Activated T-helper 1 cell treated with anti-CD3 and anti-CD28 coated beads, Interleukin-12 subunit alpha, Interleukin-12 subunit beta, Interleukin-2, Interleukin-4 antibody, amounts not matched to agents 30 ng/mL and 10 ng/mL and 1 ng/mL, durations not matched to agents 14 hours and 24 hours and 36 hours (primary cell): ENCODE measurements at regions not wholly inside any gene's neighbourhood (a gene's known extent, or its start where the extent isn't known, plus 50 kb on each side); places are given as distances from the start of the nearest gene placed in this dataset.

Experiments used
- DNase-seq: peaks from one replicate; pipeline ENCODE4 v3.0.0; 2021; ENCODE audit warnings: low spot score
- H3K27ac Mint-ChIP-seq: one replicate; pipeline ENCODE4 v1.8.0; 2021; ENCODE audit warnings: mild to moderate bottlenecking, mixed read lengths
- H3K27me3 Mint-ChIP-seq: one replicate; pipeline ENCODE4 v1.8.0; 2022; ENCODE audit warnings: mild to moderate bottlenecking, moderate library complexity, mixed read lengths; ENCODE audit not compliant: insufficient read depth
- H3K36me3 Mint-ChIP-seq: one replicate; pipeline ENCODE4 v1.8.0; 2021; ENCODE audit warnings: low read depth, mixed read lengths
- H3K4me1 Mint-ChIP-seq: one replicate; pipeline ENCODE4 v1.8.0; 2021; ENCODE audit warnings: low read depth, mixed read lengths
- H3K4me3 Mint-ChIP-seq: one replicate; pipeline ENCODE4 v1.8.0; 2021; ENCODE audit warnings: mild to moderate bottlenecking, moderate library complexity, mixed read lengths
- H3K9me3 Mint-ChIP-seq: one replicate; pipeline ENCODE4 v1.8.0; 2021; ENCODE audit warnings: mixed read lengths
- intact Hi-C: fragments of 100-400 bp; cut with micrococcal nuclease; formaldehyde crosslinking; loops from one replicate; pipeline ENCODE4 v1.15.1; 2024

DNA sequence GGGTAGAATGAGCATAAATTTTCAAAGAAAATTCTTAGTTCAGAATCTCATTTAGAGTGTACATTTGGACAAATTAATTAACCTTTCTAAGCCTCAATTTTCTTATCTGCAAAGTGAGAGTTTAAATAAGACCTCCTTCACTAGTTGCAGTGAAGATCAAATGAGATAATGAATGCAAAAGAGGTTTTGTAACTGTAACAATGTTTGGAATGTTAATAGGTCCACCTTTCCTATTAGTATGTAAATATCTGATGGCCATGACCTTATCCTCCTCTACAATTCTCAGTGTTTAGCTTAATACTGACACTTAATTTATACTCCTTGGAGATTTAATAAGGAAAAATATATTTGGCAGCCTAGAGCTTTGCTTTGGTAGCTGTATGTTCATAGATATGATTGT is 138.8 kb downstream of the GABRG1 start:
- peaks cover 13% of the 10 kb centered on the region for H3K9me3 Mint-ChIP-seq
- intact Hi-C loops: no loop called here
- H3K27ac Mint-ChIP-seq: no peak overlapping the region
- no peak overlapping the region for H3K4me3 Mint-ChIP-seq
- no peak for DNase-seq
- H3K36me3 Mint-ChIP-seq: no peaks in the 10 kb centered on the region
- no peaks in the 10 kb centered on the region for H3K4me1 Mint-ChIP-seq
- H3K27me3 Mint-ChIP-seq: no peaks in the 10 kb centered on the region

DNA sequence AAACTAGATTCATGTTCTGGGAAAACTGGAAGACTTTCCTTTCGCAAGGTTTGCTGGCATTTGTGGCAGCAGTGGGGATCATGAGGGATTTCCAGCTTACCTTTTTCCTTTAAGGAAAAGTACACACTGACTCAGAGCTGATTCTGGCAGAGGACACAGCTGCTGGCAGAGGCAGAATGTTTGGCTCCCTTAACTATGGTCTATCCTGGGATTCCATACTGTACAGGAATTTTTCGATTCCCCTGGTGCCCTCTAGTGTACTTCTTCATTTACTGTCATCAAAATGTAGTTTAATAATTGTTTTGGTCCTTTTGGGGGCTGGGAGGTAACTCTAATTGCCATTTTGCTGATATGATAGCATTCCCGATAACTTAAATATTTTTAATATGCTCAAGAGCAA is 152.7 kb downstream of the GABRG1 start:
- no peaks in the 10 kb centered on the region for H3K27me3 Mint-ChIP-seq
- peaks cover 6% of the 10 kb centered on the region for H3K9me3 Mint-ChIP-seq
- DNase-seq: no peak
- H3K36me3 Mint-ChIP-seq: no peaks in the 10 kb centered on the region
- no peak overlapping the region for H3K4me3 Mint-ChIP-seq
- intact Hi-C loops: no loop called here
- H3K27ac Mint-ChIP-seq: no peak overlapping the region
- no peaks in the 10 kb centered on the region for H3K4me1 Mint-ChIP-seq

DNA sequence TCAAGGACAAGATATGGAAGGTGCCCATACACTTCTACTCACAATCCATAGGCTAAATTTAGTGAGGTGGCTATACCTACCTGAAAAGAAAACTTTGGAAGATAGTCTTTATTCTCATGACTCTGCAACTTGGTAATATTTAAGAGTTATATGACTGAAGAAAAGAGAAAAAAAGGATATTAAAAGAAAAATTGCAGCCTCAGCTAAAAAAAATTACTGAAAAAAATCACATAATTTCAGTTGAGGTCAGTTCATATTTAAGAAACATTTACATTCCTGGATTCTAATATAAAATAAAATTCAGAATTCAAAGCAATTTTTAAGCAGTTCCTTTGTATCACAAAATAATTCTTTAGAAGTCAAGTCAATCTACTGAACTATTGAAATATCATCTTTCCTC is 166.5 kb downstream of the GABRG1 start:
- Mint-ChIP-seq H3K4me1 (no peaks in the 10 kb centered on the region), H3K27me3 (no peaks in the 10 kb centered on the region), H3K4me3 (no peak overlapping the region), H3K9me3 (no peaks in the 10 kb centered on the region), H3K27ac (no peak overlapping the region), H3K36me3 (no peaks in the 10 kb centered on the region)
- DNase-seq: no peak
- intact Hi-C loops: no loop called here

DNA sequence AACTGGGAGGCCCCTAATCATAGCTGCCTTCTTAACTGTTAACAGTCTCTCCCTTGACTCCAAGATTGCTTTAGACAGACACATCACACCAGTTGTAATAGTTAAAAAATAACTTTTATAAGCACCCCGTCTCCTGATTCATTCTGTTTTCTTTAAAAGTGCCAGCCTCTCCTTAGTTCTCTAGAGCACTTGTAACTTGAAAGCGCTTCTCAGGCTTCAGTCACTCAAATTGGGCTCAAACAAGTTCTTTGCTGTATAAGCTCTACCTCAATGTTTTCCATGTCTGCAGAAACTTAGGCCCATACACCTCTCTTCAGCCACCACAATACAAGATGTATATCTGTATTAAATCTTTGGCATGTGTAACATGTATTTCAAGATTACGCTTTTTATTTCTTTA is 169.6 kb downstream of the GABRG1 start:
- H3K27ac Mint-ChIP-seq: no peak overlapping the region
- no peaks in the 10 kb centered on the region for H3K4me1 Mint-ChIP-seq
- DNase-seq: no peak
- H3K36me3 Mint-ChIP-seq: no peaks in the 10 kb centered on the region
- H3K4me3 Mint-ChIP-seq: no peak overlapping the region
- H3K27me3 Mint-ChIP-seq: no peaks in the 10 kb centered on the region
- H3K9me3 Mint-ChIP-seq: no peaks in the 10 kb centered on the region
- intact Hi-C loops: no loop called here

DNA sequence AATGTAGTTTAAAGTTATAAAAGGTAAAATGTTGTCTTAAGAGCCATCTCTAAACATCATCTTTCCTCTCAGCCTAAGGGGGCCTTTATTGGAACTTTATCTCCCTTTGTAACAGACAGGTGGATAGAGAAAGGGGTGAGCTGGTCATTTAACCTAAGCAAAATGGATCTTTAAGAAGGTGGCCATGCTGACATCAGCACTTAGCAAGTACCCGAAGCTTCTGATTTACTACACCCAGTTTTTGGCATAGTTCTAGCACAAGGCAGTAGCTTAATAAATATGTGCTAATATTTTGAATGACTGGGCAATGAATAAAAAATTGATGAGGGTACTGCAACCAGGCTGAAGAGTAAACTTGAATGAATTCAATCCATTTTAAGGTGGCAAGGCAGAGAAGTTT is 172.7 kb downstream of the GABRG1 start:
- intact Hi-C loops: no loop called here
- no peak overlapping the region for H3K27ac Mint-ChIP-seq
- no peaks in the 10 kb centered on the region for H3K27me3 Mint-ChIP-seq
- no peak for DNase-seq
- no peaks in the 10 kb centered on the region for H3K36me3 Mint-ChIP-seq
- no peaks in the 10 kb centered on the region for H3K4me1 Mint-ChIP-seq
- H3K4me3 Mint-ChIP-seq: no peak overlapping the region
- H3K9me3 Mint-ChIP-seq: no peaks in the 10 kb centered on the region

DNA sequence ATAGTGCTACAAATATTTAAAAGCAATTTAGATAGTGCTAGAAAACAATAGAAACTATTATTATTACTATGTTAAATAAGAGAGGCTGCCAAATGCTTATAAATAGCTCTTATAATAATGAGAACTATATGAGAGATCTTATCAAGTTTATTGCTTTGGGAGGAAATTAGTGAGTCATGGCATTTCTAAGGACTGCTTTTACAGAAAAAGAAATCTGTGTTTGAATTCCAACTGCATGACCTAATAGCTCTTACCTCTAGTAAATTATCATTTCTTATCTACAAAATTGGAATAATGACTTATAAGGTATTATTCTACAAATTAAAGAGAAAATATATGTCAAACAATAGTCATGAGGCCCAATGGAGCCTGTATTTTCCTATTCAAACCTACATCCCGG is 177.2 kb downstream of the GABRG1 start:
- Mint-ChIP-seq H3K9me3 (no peaks in the 10 kb centered on the region), H3K4me1 (no peaks in the 10 kb centered on the region), H3K36me3 (no peaks in the 10 kb centered on the region), H3K4me3 (no peak overlapping the region), H3K27me3 (no peaks in the 10 kb centered on the region), H3K27ac (no peak overlapping the region)
- intact Hi-C loops: no loop called here
- no peak for DNase-seq

DNA sequence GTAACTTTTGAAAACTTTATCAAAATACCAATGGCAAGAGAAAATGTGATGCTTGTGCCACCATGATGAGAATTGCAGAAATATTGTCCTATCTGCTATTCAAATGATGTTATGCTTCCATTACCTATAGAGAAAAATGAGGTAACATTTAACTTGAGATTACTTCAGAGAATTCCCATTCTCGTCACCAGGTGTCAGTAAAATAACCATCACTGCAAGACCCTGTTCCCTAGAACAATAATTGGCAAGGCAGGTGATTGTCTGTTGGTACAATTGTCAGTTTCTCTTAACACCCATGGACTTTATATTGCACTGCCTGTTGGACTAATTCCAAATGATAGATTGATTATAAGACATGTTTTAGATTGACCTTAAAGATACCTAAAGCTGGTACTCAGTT is 179.9 kb downstream of the GABRG1 start:
- intact Hi-C loops: no loop called here
- Mint-ChIP-seq H3K4me1 (no peaks in the 10 kb centered on the region), H3K9me3 (peaks cover 5% of the 10 kb centered on the region), H3K27ac (no peak overlapping the region), H3K4me3 (no peak overlapping the region), H3K36me3 (no peaks in the 10 kb centered on the region), H3K27me3 (no peaks in the 10 kb centered on the region)
- DNase-seq: no peak

DNA sequence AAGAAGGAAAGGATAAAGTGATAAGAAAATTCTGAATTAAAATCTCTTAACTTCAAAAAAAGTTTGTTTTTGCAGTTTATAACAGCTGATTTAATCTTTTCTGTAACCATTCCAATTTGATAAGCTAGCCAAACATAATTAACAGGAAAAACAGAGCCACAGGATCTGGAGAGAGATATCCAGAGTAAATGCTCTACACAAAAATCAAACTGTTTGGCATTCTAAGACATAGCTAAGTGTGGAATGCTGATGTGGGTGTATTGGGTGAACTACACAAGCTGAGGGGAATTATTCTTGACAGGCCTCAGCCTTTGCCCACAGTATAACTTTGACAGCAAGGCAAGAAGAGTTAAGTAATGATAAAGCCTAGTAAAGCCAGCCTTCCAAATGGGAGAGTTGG is 184.8 kb downstream of the GABRG1 start:
- Mint-ChIP-seq H3K27me3 (no peaks in the 10 kb centered on the region), H3K9me3 (peaks cover 5% of the 10 kb centered on the region), H3K36me3 (no peaks in the 10 kb centered on the region), H3K4me3 (no peak overlapping the region), H3K27ac (no peak overlapping the region), H3K4me1 (no peaks in the 10 kb centered on the region)
- no peak for DNase-seq
- intact Hi-C loops: no loop called here

DNA sequence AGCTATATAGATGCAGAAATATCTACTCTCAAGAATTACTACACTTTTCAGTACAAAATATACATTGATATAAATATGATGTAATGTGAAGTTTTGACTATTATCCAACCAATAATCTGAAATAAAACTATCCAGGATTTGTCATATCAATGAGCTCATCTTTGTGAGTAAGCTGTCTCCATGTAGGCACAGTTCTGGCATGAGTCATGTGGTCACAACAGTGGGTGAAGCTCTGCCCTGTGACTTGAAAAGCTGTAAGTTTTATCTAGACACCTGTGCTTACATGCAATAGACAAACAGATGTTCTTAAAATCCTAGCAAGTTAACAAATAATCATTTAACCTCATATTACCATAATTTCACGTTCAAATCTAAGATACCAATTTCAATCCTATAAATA is 192.7 kb downstream of the GABRG1 start:
- H3K27me3 Mint-ChIP-seq: no peaks in the 10 kb centered on the region
- H3K4me1 Mint-ChIP-seq: no peaks in the 10 kb centered on the region
- no peaks in the 10 kb centered on the region for H3K36me3 Mint-ChIP-seq
- H3K9me3 Mint-ChIP-seq: no peaks in the 10 kb centered on the region
- no peak overlapping the region for H3K4me3 Mint-ChIP-seq
- intact Hi-C loops: no loop called here
- DNase-seq: no peak
- no peak overlapping the region for H3K27ac Mint-ChIP-seq

DNA sequence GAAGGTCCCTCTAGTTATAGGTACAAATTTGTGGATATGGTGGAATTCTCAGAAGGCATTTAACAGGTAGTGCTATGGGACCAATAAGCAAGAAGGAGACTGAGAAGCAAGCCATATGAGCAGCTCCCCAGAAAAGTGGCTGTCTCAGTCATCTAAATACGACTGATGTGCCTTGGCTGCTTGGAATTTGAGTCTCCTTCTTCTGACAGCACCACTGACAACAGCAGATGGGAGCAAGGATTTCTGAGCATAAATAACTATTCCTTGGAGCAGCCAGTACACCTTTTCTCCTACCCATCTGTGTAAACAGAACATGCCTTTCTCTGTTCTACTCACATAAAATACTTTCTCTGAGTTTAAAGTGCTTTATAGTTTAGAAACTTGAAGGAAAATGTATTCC is 196.2 kb downstream of the GABRG1 start:
- DNase-seq: no peak
- intact Hi-C loops: no loop called here
- H3K4me1 Mint-ChIP-seq: no peaks in the 10 kb centered on the region
- peaks cover 4% of the 10 kb centered on the region for H3K9me3 Mint-ChIP-seq
- no peak overlapping the region for H3K4me3 Mint-ChIP-seq
- H3K36me3 Mint-ChIP-seq: no peaks in the 10 kb centered on the region
- no peaks in the 10 kb centered on the region for H3K27me3 Mint-ChIP-seq
- H3K27ac Mint-ChIP-seq: no peak overlapping the region

DNA sequence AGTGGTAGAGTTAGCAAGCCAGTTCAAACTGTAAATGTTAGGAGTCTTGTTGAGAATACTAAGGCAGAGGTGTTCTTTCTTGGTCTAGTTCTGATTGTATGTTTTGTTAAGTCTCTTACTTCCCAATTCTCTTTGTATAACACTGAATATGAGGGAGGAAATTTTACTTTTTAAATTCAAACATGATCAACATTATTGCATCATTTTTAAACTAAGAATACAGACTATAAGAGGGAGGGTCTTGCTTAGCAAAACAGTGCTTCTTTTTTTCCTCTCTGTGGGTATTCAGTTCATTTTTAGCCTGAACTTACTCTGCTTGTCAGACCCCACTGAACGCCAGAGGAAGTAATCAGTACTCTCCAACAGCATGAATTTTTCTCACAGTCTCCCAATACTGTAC is 198.0 kb downstream of the GABRG1 start:
- intact Hi-C loops: no loop called here
- Mint-ChIP-seq H3K27ac (no peak overlapping the region), H3K9me3 (peaks cover 4% of the 10 kb centered on the region), H3K4me1 (no peaks in the 10 kb centered on the region), H3K36me3 (no peaks in the 10 kb centered on the region), H3K4me3 (no peak overlapping the region), H3K27me3 (no peaks in the 10 kb centered on the region)
- no peak for DNase-seq

DNA sequence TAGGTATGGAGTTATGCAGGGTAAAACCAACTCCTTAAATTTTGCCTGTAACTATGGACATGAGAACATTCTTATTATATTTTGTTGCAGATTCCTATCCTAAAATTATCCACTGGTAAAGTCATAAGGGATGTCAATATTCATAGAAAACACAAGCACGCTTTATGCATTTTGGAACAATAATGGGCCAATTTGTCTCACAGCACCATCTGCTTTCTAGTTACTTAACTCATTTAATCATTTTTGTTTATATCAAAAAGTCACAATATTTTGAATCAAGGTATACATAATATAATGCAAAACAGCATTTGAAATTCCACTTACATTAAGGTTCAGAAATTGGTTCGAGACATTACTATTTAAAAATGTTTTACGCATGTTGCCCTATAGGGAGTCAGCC is 203.0 kb downstream of the GABRG1 start:
- no peak overlapping the region for H3K4me3 Mint-ChIP-seq
- no peak for DNase-seq
- intact Hi-C loops: no loop called here
- no peaks in the 10 kb centered on the region for H3K27me3 Mint-ChIP-seq
- H3K9me3 Mint-ChIP-seq: peaks cover 7% of the 10 kb centered on the region
- no peak overlapping the region for H3K27ac Mint-ChIP-seq
- no peaks in the 10 kb centered on the region for H3K36me3 Mint-ChIP-seq
- no peaks in the 10 kb centered on the region for H3K4me1 Mint-ChIP-seq

DNA sequence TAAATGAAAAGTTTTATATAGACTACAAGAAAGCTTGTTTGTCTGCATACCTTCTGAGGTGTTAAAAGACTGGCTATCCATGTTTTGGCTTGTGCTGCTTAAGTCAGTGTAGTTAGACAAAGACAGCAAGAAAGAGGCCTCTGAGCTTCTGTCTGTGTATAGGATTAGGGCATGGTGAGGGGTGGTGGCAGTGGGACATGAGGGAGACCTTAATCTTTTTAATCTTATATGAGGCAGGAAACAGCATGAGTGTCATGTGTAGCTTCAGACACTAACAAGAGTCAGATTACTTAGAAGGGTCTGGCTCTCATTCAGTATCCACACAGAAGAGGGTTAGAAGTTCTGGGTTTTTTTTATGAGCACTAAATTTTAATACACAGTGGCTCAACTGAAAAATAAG is 213.3 kb downstream of the GABRG1 start:
- Mint-ChIP-seq H3K4me3 (no peak overlapping the region), H3K27ac (no peak overlapping the region), H3K4me1 (no peaks in the 10 kb centered on the region), H3K36me3 (no peaks in the 10 kb centered on the region), H3K9me3 (no peaks in the 10 kb centered on the region), H3K27me3 (no peaks in the 10 kb centered on the region)
- intact Hi-C loops: no loop called here
- DNase-seq: no peak

DNA sequence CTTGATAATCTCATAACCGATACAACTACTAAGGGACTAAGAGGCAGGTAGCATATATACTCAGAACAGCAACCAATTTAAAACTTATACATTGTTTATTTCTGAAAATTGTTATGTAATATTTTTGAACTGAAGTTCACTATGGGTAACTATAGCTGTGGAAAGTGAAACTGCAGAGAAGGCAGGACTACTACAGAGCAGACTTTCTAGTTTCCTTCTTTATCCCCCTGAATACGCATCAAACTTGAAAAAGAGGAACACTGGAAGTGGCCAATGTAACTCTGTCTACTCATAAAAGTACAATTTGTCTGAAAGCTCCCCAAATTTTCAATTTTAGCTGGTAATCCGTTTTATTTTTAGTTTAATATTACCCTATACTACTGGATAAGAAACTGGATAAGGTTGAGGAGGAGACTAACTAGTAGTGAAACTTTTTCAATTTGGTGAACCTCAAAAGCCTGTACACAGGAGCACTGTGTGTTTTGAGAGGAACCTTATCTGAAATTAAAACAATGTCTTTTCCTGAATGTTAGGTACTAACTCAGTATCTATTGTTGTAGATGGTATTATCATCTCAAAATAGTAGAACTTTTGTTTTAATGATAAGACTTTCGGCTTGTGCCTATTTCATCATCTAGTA is 225.8 kb downstream of the GABRG1 start:
- Mint-ChIP-seq H3K4me1 (no peaks in the 10 kb centered on the region), H3K36me3 (no peaks in the 10 kb centered on the region), H3K9me3 (peaks cover 3% of the 10 kb centered on the region), H3K4me3 (no peak overlapping the region), H3K27me3 (no peaks in the 10 kb centered on the region), H3K27ac (no peak overlapping the region)
- no peak for DNase-seq
- intact Hi-C loops: no loop called here
